GM23338 (cell line): ENCODE measurements at regions not wholly inside any gene's neighbourhood (a gene's known extent, or its start where the extent isn't known, plus 50 kb on each side); places are given as distances from the start of the nearest gene placed in this dataset.

ENCODE experiments used
- CREB1 ChIP-seq: fragments of 250-450 bp; sonication (Bioruptor Pico); IDR thresholded peaks from 2 replicates; pipeline ENCODE4 v1.5.0; 2020; ENCODE audit warnings: low read depth, mild to moderate bottlenecking, moderate library complexity
- EZH2 ChIP-seq: fragments of 200-600 bp; sonication (generic); IDR thresholded peaks from one replicate; pipeline ENCODE4 v1.8.0; 2017; ENCODE audit warnings: antibody characterized with exemption, mild to moderate bottlenecking, low read depth; ENCODE audit not compliant: unreplicated experiment
- EZH2phosphoT487 ChIP-seq: fragments of 200-600 bp; sonication (generic); IDR thresholded peaks from one replicate; pipeline ENCODE4 v1.8.1; 2018; ENCODE audit warnings: antibody characterized with exemption; ENCODE audit not compliant: unreplicated experiment
- JUNB ChIP-seq: IDR thresholded peaks from one replicate; pipeline ENCODE4 v1.6.1; 2016; ENCODE audit warnings: antibody characterized with exemption; ENCODE audit not compliant: unreplicated experiment
- NANOG ChIP-seq: IDR thresholded peaks from 2 replicates; pipeline ENCODE4 v1.6.1; 2016; ENCODE audit warnings: antibody characterized with exemption, borderline replicate concordance
- POLR2AphosphoS5 ChIP-seq: IDR thresholded peaks from 2 replicates; pipeline ENCODE4 v1.6.1; 2016; ENCODE audit warnings: antibody characterized with exemption, low read depth
- TF ChIP-seq, protein P1 (sequence below): fragments of 250-450 bp; sonication (Bioruptor Pico); IDR thresholded peaks from 2 replicates; pipeline ENCODE4 v1.5.0; 2020; ENCODE audit warnings: mild to moderate bottlenecking, moderate library complexity
- TF ChIP-seq, protein P2 (sequence below): IDR thresholded peaks from one replicate; pipeline ENCODE4 v1.6.1; 2018; ENCODE audit warnings: antibody characterized with exemption; ENCODE audit not compliant: unreplicated experiment
- TF ChIP-seq, protein P3 (sequence below), 2 experiments: fragments of 200-600 bp in 1 of 2; sonication (generic) in 1 of 2; conservative IDR thresholded peaks; 2 replicates each; pipeline versions ENCODE4 v1.5.1 to v1.6.1; 2016 to 2017; ENCODE audit warnings: antibody characterized with exemption in 2 of 2, low read depth in 2 of 2, mild to moderate bottlenecking in 2 of 2, moderate library complexity in 1 of 2

DNA sequence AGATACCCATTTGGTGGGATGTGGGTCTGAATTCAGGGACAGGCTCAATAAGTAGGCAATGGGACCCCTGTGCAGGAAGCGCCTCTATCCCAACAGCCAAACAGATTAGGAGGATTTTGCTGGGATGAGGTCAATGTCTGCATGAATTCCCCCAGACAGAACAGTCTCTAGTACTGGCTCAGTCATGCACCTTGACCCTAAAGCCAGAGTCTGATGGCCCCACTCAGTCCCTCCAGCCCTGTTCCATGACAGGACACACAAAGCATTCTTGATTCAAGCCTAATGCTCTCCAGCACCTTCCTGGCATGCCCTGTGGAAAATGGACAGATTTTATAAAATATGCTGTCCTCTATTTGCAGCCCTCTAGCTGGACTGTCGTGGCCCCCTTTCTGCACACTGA is 49.8 kb upstream of the RAB6D start (continued):
- TF ChIP-seq, protein P1, sequence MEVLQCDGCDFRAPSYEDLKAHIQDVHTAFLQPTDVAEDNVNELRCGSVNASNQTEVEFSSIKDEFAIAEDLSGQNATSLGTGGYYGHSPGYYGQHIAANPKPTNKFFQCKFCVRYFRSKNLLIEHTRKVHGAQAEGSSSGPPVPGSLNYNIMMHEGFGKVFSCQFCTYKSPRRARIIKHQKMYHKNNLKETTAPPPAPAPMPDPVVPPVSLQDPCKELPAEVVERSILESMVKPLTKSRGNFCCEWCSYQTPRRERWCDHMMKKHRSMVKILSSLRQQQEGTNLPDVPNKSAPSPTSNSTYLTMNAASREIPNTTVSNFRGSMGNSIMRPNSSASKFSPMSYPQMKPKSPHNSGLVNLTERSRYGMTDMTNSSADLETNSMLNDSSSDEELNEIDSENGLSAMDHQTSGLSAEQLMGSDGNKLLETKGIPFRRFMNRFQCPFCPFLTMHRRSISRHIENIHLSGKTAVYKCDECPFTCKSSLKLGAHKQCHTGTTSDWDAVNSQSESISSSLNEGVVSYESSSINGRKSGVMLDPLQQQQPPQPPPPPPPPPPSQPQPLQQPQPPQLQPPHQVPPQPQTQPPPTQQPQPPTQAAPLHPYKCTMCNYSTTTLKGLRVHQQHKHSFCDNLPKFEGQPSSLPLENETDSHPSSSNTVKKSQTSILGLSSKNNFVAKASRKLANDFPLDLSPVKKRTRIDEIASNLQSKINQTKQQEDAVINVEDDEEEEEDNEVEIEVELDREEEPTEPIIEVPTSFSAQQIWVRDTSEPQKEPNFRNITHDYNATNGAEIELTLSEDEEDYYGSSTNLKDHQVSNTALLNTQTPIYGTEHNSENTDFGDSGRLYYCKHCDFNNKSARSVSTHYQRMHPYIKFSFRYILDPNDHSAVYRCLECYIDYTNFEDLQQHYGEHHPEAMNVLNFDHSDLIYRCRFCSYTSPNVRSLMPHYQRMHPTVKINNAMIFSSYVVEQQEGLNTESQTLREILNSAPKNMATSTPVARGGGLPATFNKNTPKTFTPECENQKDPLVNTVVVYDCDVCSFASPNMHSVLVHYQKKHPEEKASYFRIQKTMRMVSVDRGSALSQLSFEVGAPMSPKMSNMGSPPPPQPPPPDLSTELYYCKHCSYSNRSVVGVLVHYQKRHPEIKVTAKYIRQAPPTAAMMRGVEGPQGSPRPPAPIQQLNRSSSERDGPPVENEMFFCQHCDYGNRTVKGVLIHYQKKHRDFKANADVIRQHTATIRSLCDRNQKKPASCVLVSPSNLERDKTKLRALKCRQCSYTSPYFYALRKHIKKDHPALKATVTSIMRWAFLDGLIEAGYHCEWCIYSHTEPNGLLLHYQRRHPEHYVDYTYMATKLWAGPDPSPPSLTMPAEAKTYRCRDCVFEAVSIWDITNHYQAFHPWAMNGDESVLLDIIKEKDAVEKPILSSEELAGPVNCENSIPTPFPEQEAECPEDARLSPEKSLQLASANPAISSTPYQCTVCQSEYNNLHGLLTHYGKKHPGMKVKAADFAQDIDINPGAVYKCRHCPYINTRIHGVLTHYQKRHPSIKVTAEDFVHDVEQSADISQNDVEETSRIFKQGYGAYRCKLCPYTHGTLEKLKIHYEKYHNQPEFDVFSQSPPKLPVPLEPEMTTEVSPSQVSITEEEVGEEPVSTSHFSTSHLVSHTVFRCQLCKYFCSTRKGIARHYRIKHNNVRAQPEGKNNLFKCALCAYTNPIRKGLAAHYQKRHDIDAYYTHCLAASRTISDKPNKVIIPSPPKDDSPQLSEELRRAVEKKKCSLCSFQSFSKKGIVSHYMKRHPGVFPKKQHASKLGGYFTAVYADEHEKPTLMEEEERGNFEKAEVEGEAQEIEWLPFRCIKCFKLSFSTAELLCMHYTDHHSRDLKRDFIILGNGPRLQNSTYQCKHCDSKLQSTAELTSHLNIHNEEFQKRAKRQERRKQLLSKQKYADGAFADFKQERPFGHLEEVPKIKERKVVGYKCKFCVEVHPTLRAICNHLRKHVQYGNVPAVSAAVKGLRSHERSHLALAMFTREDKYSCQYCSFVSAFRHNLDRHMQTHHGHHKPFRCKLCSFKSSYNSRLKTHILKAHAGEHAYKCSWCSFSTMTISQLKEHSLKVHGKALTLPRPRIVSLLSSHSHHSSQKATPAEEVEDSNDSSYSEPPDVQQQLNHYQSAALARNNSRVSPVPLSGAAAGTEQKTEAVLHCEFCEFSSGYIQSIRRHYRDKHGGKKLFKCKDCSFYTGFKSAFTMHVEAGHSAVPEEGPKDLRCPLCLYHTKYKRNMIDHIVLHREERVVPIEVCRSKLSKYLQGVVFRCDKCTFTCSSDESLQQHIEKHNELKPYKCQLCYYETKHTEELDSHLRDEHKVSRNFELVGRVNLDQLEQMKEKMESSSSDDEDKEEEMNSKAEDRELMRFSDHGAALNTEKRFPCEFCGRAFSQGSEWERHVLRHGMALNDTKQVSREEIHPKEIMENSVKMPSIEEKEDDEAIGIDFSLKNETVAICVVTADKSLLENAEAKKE (CRISPR knock-in tag), result no peak
- no peak for TF ChIP-seq POLR2AphosphoS5
- TF ChIP-seq, protein P2, sequence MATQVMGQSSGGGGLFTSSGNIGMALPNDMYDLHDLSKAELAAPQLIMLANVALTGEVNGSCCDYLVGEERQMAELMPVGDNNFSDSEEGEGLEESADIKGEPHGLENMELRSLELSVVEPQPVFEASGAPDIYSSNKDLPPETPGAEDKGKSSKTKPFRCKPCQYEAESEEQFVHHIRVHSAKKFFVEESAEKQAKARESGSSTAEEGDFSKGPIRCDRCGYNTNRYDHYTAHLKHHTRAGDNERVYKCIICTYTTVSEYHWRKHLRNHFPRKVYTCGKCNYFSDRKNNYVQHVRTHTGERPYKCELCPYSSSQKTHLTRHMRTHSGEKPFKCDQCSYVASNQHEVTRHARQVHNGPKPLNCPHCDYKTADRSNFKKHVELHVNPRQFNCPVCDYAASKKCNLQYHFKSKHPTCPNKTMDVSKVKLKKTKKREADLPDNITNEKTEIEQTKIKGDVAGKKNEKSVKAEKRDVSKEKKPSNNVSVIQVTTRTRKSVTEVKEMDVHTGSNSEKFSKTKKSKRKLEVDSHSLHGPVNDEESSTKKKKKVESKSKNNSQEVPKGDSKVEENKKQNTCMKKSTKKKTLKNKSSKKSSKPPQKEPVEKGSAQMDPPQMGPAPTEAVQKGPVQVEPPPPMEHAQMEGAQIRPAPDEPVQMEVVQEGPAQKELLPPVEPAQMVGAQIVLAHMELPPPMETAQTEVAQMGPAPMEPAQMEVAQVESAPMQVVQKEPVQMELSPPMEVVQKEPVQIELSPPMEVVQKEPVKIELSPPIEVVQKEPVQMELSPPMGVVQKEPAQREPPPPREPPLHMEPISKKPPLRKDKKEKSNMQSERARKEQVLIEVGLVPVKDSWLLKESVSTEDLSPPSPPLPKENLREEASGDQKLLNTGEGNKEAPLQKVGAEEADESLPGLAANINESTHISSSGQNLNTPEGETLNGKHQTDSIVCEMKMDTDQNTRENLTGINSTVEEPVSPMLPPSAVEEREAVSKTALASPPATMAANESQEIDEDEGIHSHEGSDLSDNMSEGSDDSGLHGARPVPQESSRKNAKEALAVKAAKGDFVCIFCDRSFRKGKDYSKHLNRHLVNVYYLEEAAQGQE, result no peak
- TF ChIP-seq NANOG, result no peak
- TF ChIP-seq JUNB, result no peak
- TF ChIP-seq EZH2phosphoT487, result no peak
- no peak for TF ChIP-seq EZH2
- TF ChIP-seq, protein P3, sequence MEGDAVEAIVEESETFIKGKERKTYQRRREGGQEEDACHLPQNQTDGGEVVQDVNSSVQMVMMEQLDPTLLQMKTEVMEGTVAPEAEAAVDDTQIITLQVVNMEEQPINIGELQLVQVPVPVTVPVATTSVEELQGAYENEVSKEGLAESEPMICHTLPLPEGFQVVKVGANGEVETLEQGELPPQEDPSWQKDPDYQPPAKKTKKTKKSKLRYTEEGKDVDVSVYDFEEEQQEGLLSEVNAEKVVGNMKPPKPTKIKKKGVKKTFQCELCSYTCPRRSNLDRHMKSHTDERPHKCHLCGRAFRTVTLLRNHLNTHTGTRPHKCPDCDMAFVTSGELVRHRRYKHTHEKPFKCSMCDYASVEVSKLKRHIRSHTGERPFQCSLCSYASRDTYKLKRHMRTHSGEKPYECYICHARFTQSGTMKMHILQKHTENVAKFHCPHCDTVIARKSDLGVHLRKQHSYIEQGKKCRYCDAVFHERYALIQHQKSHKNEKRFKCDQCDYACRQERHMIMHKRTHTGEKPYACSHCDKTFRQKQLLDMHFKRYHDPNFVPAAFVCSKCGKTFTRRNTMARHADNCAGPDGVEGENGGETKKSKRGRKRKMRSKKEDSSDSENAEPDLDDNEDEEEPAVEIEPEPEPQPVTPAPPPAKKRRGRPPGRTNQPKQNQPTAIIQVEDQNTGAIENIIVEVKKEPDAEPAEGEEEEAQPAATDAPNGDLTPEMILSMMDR (conservative IDR thresholded peaks at IDR 0.05; ENCODE audit: low read depth in 2 of 2), result no peak
- no peak for TF ChIP-seq CREB1 (CRISPR knock-in tag)
